ENCODE measurements at regions not wholly inside any gene's neighbourhood (a gene's known extent, or its start where the extent isn't known, plus 50 kb on each side); places are given as distances from the start of the nearest gene placed in this dataset.

DNA sequence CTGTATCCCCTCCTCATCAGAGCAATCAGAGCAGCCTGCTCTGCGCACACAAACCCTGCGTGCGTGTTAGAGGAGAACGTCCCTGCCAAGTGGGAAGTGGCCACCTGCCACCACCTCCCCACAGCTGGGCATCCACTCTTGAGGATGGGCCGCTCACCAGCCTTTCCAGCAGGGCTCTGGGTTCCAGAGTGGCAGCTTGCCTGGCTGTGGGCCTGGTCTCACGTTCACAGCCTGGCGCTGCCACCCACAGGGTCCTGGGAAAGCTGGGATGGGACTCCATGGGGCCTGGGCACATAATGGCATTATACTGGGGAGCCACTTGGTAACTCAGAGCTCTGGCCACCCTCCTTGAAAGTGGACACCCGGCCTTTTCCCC is 151.1 kb upstream of the PPP2R2D start:
- peaks cover 3% of the 10 kb centered on the region; the same call in 1 of the 2 replicates for H3K27me3 Mint-ChIP-seq (ENCODE audit: low read depth)
- H3K4me2 ChIP-seq (ENCODE audit: insufficient read depth, insufficient read length, low read length) = no peak overlapping the region
- no peaks in the 10 kb centered on the region for H3K79me1 ChIP-seq (ENCODE audit: insufficient read depth, low read depth, low read length, poor library complexity, severe bottlenecking)

More for the DNA sequence above, 151.1 kb upstream of the PPP2R2D start:
- Mint-ChIP-seq H3K36me3 (ENCODE audit: insufficient read depth in 1 of 3, low read depth in 3 of 3) (no peaks in the 10 kb centered on the region; a peak in 1 of 7 replicates), H3K4me1 (peaks cover 42 to 45% of the 10 kb centered on the region in 2 experiments), H3K4me3 (no peak overlapping the region), H3K27ac (no peak overlapping the region), H3K9me3 (no peaks in the 10 kb centered on the region)
- H3K14ac ChIP-seq (ENCODE audit: insufficient read depth, low read length) = peak overlapping the region; percentile 8; the same call in 1 of the 2 replicates
- H3T11ph ChIP-seq (ENCODE audit: low read length) = no peak overlapping the region
- H3K9me3 ChIP-seq (ENCODE audit: control insufficient read depth, low read depth, low read length) = no peaks in the 10 kb centered on the region
- H3K4me1 ChIP-seq (ENCODE audit: insufficient read depth, low read length) = no peaks in the 10 kb centered on the region; the same call in 1 of the 2 replicates
- no peak overlapping the region for H3K4ac ChIP-seq (ENCODE audit: low read depth, low read length)
- no peak overlapping the region for H2BK120ac ChIP-seq (ENCODE audit: low read depth, low read length, poor library complexity, severe bottlenecking)
- H3K79me2 ChIP-seq (ENCODE audit: insufficient read depth, low read length) = no peaks in the 10 kb centered on the region
- WGBS (ENCODE audit: extremely low coverage, insufficient read length, low lambda C conversion rate) = no CpG with 5 or more reads among the region's 8 CpGs
- H3K27me3 ChIP-seq (ENCODE audit: insufficient read depth, low read length) = no peaks in the 10 kb centered on the region
- no peak overlapping the region for H4K8ac ChIP-seq (replicated peaks; ENCODE audit: insufficient read length, low read depth, low read length)
- H3K23ac ChIP-seq (ENCODE audit: insufficient read length, low read depth, low read length) = no peak overlapping the region
- no peaks in the 10 kb centered on the region for H4K20me1 ChIP-seq (ENCODE audit: control insufficient read depth, insufficient read depth, insufficient read length)
- H3K23me2 ChIP-seq (ENCODE audit: insufficient read length, low read depth, low read length, poor library complexity, severe bottlenecking) = no peaks in the 10 kb centered on the region
- H2AK5ac ChIP-seq (ENCODE audit: insufficient read length, low read length) = no peak overlapping the region
- TF ChIP-seq, protein P1, sequence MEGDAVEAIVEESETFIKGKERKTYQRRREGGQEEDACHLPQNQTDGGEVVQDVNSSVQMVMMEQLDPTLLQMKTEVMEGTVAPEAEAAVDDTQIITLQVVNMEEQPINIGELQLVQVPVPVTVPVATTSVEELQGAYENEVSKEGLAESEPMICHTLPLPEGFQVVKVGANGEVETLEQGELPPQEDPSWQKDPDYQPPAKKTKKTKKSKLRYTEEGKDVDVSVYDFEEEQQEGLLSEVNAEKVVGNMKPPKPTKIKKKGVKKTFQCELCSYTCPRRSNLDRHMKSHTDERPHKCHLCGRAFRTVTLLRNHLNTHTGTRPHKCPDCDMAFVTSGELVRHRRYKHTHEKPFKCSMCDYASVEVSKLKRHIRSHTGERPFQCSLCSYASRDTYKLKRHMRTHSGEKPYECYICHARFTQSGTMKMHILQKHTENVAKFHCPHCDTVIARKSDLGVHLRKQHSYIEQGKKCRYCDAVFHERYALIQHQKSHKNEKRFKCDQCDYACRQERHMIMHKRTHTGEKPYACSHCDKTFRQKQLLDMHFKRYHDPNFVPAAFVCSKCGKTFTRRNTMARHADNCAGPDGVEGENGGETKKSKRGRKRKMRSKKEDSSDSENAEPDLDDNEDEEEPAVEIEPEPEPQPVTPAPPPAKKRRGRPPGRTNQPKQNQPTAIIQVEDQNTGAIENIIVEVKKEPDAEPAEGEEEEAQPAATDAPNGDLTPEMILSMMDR (conservative IDR thresholded peaks at IDR 0.05) = no peak
- H4K91ac ChIP-seq (ENCODE audit: insufficient read length, low read depth, low read length) = no peak overlapping the region
- no peak overlapping the region for H2AFZ ChIP-seq (ENCODE audit: low read length)
- no peak overlapping the region for H3K9ac ChIP-seq (ENCODE audit: extremely low read depth, insufficient read length, low read length)
- no peak overlapping the region for H2BK15ac ChIP-seq (ENCODE audit: low read depth, low read length)
- no peak overlapping the region for H2BK5ac ChIP-seq (ENCODE audit: insufficient read length, low read length)
- H3K27ac ChIP-seq (ENCODE audit: insufficient read length, low read depth, low read length) = no peak overlapping the region
- no peak overlapping the region for H2BK12ac ChIP-seq (ENCODE audit: insufficient read length, low read depth, low read length)
- no peak overlapping the region for H4K5ac ChIP-seq (ENCODE audit: insufficient read length, low read depth, low read length)
- no peak overlapping the region for H3K56ac ChIP-seq (ENCODE audit: insufficient read length, low read depth, low read length)
- no peak overlapping the region for H2BK20ac ChIP-seq (ENCODE audit: low read depth, low read length, poor library complexity, severe bottlenecking)
- DNase-seq = no peak
- no peak overlapping the region for H3K18ac ChIP-seq (ENCODE audit: insufficient read length, low read depth, low read length)
